ENCODE measurements at regions not wholly inside any gene's neighbourhood (a gene's known extent, or its start where the extent isn't known, plus 50 kb on each side); places are given as distances from the start of the nearest gene placed in this dataset.

DNA sequence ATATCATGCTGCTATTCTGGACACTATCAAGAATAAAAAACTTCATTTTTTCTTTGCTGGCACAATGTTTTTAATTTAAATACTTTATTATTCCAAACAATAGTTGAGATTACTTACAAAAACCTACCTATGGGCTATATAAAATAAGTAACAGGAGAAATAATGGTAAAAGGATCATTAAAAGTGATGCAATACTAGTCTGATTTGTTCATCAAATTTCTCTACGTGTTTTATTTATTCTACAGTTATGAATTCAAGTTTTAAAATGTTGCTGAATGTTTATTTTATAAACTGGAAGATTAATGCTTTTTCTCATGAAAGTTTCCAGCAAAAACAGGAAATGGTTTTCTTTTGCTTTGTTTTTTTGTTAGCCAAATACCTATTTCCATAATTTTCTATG is 662.4 kb upstream of the BRINP3 start:
- no peak for DNase-seq (ENCODE audit: low spot score in 2 of 2, unreplicated experiment in 2 of 2)
- Mint-ChIP-seq H3K4me3 (no peak overlapping the region), H3K27me3 (ENCODE audit: low read depth) (no peaks in the 10 kb centered on the region), H3K4me1 (no peaks in the 10 kb centered on the region), H3K9me3 (no peaks in the 10 kb centered on the region), H3K36me3 (no peaks in the 10 kb centered on the region), H3K27ac (no peak overlapping the region)
- TF ChIP-seq, protein P1, sequence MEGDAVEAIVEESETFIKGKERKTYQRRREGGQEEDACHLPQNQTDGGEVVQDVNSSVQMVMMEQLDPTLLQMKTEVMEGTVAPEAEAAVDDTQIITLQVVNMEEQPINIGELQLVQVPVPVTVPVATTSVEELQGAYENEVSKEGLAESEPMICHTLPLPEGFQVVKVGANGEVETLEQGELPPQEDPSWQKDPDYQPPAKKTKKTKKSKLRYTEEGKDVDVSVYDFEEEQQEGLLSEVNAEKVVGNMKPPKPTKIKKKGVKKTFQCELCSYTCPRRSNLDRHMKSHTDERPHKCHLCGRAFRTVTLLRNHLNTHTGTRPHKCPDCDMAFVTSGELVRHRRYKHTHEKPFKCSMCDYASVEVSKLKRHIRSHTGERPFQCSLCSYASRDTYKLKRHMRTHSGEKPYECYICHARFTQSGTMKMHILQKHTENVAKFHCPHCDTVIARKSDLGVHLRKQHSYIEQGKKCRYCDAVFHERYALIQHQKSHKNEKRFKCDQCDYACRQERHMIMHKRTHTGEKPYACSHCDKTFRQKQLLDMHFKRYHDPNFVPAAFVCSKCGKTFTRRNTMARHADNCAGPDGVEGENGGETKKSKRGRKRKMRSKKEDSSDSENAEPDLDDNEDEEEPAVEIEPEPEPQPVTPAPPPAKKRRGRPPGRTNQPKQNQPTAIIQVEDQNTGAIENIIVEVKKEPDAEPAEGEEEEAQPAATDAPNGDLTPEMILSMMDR (IDR thresholded peaks at IDR 0.05; ENCODE audit: unreplicated experiment) = no peak

DNA sequence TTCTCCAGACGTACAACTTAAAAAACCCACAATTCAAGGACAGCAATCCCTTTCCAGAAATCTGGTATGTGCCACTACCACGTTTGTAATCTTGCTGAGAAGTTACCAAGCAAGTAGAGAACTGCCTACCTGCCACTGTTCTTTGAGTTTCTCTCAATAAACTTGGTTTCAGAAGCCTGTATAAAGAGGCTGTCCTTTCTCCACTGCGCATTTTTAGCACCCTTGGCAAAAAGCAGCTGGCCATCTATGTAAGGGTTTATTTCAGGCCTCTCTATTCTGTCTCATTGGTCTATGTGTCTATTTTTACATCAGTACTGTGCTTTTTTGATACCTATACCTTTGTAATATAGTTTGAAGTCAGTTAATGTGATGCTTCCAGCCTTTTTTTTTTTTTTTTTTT is 665.1 kb upstream of the BRINP3 start:
- H3K4me1 Mint-ChIP-seq = no peaks in the 10 kb centered on the region
- H3K27me3 Mint-ChIP-seq (ENCODE audit: low read depth) = no peaks in the 10 kb centered on the region

DNA sequence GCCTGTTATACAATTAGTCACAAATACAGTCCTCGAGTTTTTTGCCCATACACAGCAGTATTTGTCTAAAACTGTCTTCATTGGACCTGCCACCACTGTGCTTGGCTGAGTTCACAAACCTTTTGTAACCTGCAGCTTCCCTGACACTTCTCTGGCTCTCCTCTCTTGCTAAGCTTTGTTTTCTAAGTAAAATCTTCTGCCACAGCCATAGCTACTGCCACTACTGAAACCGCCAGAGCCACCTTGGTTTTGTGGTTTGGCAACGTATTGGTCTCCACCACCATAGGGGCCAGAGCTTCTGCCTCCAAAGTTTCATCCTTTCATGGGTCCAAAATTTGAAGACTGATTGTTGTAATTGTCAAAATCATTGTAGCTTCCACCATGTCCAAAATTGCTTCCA is 668.2 kb upstream of the BRINP3 start:
- no peaks in the 10 kb centered on the region for H3K36me3 Mint-ChIP-seq
- no peaks in the 10 kb centered on the region for H3K27me3 Mint-ChIP-seq (ENCODE audit: low read depth)
- TF ChIP-seq, protein P1 (IDR thresholded peaks at IDR 0.05; ENCODE audit: unreplicated experiment) = no peak
- H3K9me3 Mint-ChIP-seq = no peaks in the 10 kb centered on the region
- H3K4me1 Mint-ChIP-seq = no peaks in the 10 kb centered on the region
- no peak for DNase-seq (ENCODE audit: low spot score in 2 of 2, unreplicated experiment in 2 of 2)
- no peak overlapping the region for H3K4me3 Mint-ChIP-seq
- no peak overlapping the region for H3K27ac Mint-ChIP-seq

More for the DNA sequence above, 665.1 kb upstream of the BRINP3 start:
- Mint-ChIP-seq H3K27ac (no peak overlapping the region), H3K4me3 (no peak overlapping the region), H3K36me3 (no peaks in the 10 kb centered on the region), H3K9me3 (no peaks in the 10 kb centered on the region)
- TF ChIP-seq, protein P1 (IDR thresholded peaks at IDR 0.05; ENCODE audit: unreplicated experiment) = no peak
- no peak for DNase-seq (ENCODE audit: low spot score in 2 of 2, unreplicated experiment in 2 of 2)

DNA sequence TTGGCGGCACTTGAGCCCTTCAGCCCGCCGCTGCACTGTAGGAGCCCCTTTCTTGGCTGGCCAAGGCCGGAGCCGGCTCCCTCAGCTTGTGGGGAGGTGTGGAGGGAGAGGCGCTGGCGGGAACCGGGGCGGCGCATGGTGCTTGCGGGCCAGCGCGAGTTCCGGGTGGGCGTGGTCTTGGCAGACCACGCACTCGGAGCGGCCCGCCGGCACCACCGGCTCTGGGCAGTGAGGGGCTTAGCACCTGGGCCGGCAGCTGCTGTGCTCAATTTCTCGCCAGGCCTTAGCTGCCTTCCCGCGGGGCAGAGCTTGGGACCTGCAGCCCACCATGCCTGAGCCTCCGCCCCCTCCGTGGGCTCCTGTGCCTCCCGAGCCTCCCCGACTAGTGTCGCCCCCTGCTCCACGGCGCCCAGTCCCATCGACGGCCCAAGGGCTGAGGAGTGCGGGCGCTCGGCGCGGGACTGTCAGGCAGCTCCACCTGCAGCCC is 673.7 kb upstream of the BRINP3 start:
- Mint-ChIP-seq H3K36me3 (no peaks in the 10 kb centered on the region), H3K27ac (no peak overlapping the region)
- no peak for DNase-seq (ENCODE audit: low spot score in 2 of 2, unreplicated experiment in 2 of 2)

DNA sequence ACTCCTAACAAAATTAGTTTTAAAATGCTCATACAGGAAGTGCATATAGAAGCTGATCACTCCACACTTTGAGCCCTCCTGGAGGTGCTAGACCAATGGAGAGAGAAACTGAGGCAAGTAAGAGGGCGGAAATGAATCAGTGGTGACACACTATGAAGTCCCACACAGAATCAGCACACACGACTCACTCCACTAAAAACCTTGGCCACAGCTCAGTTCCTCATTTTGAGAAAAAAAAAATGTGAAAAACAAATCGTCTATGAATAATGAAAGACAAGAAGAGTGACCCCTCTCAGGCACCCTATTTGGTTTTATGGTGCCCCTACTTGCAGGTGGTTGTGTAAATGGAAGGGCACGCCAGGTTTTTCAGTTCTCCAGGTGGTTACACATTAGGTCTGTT is 675.1 kb upstream of the BRINP3 start:
- H3K4me1 Mint-ChIP-seq = no peaks in the 10 kb centered on the region
- TF ChIP-seq, protein P1 (IDR thresholded peaks at IDR 0.05; ENCODE audit: unreplicated experiment) = no peak

More for the DNA sequence above, 673.7 kb upstream of the BRINP3 start:
- TF ChIP-seq, protein P1 (IDR thresholded peaks at IDR 0.05; ENCODE audit: unreplicated experiment) = no peak
- Mint-ChIP-seq H3K4me1 (no peaks in the 10 kb centered on the region), H3K9me3 (no peaks in the 10 kb centered on the region), H3K27me3 (ENCODE audit: low read depth) (no peaks in the 10 kb centered on the region), H3K4me3 (no peak overlapping the region)

DNA sequence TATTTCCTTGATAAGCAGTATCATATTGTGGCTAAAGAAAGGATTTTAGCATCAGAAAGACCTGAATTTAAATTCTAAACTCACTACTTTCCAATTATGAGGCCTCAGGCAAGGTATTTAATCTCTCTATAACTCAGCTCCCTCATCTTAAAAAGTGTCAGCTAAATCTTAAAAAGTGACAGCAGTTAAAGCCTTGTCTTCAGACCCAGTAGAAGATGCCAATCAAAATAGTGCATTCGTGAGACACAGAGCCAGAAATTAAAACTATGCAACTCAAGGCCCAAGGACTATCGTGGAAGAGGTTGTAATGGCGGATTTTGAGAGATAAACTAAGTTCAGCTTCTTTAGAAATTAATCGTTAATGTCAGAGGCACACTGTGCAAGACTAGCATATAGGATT is 677.5 kb upstream of the BRINP3 start:
- no peak for DNase-seq (ENCODE audit: low spot score in 2 of 2, unreplicated experiment in 2 of 2)
- H3K27me3 Mint-ChIP-seq (ENCODE audit: low read depth) = no peaks in the 10 kb centered on the region
- no peaks in the 10 kb centered on the region for H3K4me1 Mint-ChIP-seq
- H3K4me3 Mint-ChIP-seq = no peak overlapping the region
- H3K36me3 Mint-ChIP-seq = no peaks in the 10 kb centered on the region
- TF ChIP-seq, protein P1 (IDR thresholded peaks at IDR 0.05; ENCODE audit: unreplicated experiment) = no peak
- H3K9me3 Mint-ChIP-seq = peaks cover 9% of the 10 kb centered on the region
- H3K27ac Mint-ChIP-seq = no peak overlapping the region

More for the DNA sequence above, 675.1 kb upstream of the BRINP3 start:
- no peaks in the 10 kb centered on the region for H3K9me3 Mint-ChIP-seq
- H3K27me3 Mint-ChIP-seq (ENCODE audit: low read depth) = no peaks in the 10 kb centered on the region
- no peak overlapping the region for H3K27ac Mint-ChIP-seq
- no peak for DNase-seq (ENCODE audit: low spot score in 2 of 2, unreplicated experiment in 2 of 2)
- H3K36me3 Mint-ChIP-seq = no peaks in the 10 kb centered on the region
- H3K4me3 Mint-ChIP-seq = no peak overlapping the region
